OCI-LY7 (cell line): ENCODE measurements at regions not wholly inside any gene's neighbourhood (a gene's known extent, or its start where the extent isn't known, plus 50 kb on each side); places are given as distances from the start of the nearest gene placed in this dataset.

ENCODE experiments used
- BruUV-seq: library from RNA; stranded (reverse); fragments of 400-500 nt; replicated peaks from 2 replicates; lab custom pipeline; 2021; lab: Mats Ljungman, UMichigan
- CTCF ChIA-PET: fragments of 300-600 bp; sonication (Branson Sonifier 250); formaldehyde crosslinking; loops from one replicate; lab custom pipeline; 2022; ENCODE audit warnings: antibody characterized with exemption; ENCODE audit not compliant: unreplicated experiment; lab: Charles Lee
- POLR2A ChIA-PET: fragments of 300-600 bp; sonication (Branson Sonifier 250); formaldehyde crosslinking; loops from one replicate; lab custom pipeline; 2022; ENCODE audit warnings: antibody characterized with exemption; lab: Charles Lee
- DNase-seq: peaks from one replicate; pipeline ENCODE4 v3.0.0-alpha.2; 2015; ENCODE audit warnings: low spot score
- H2AFZ ChIP-seq: fragments of 200-600 bp; sonication (generic), shearing (Covaris generic); 2 replicates; pipeline ENCODE4 v1.6.1; 2014; ENCODE audit warnings: mild to moderate bottlenecking, antibody characterized with exemption, low read length, moderate library complexity
- H3K27ac ChIP-seq: fragments of 200-600 bp; sonication (generic); 2 replicates; pipeline ENCODE4 v1.5.1; 2014; ENCODE audit warnings: mixed run types, low read depth, mild to moderate bottlenecking, moderate library complexity, low read length, inconsistent platforms; ENCODE audit not compliant: poor library complexity, severe bottlenecking
- H3K36me3 ChIP-seq: fragments of 200-600 bp; sonication (generic); 2 replicates; pipeline ENCODE4 v1.6.1; 2014; ENCODE audit warnings: mild to moderate bottlenecking, antibody characterized with exemption, low read length, moderate library complexity, mixed read lengths; ENCODE audit not compliant: insufficient read depth
- H3K4me1 ChIP-seq: fragments of 200-600 bp; sonication (generic); 2 replicates; pipeline ENCODE4 v1.5.1; 2014; ENCODE audit warnings: mild to moderate bottlenecking, low read length; ENCODE audit not compliant: insufficient read depth, poor library complexity, severe bottlenecking
- H3K4me2 ChIP-seq: fragments of 200-600 bp; sonication (generic); 2 replicates; pipeline ENCODE4 v1.6.1; 2014; ENCODE audit warnings: mild to moderate bottlenecking, low read length
- H3K4me3 ChIP-seq: fragments of 200-600 bp; sonication (generic); 2 replicates; pipeline ENCODE4 v1.5.1; 2014; ENCODE audit warnings: mild to moderate bottlenecking, low read depth, low read length; ENCODE audit not compliant: poor library complexity, severe bottlenecking
- H3K79me2 ChIP-seq: fragments of 200-600 bp; sonication (generic); 2 replicates; pipeline ENCODE4 v1.6.1; 2016; ENCODE audit warnings: low read depth, mild to moderate bottlenecking, low read length, moderate library complexity, mixed read lengths; ENCODE audit not compliant: insufficient read depth
- H3K9me2 ChIP-seq: fragments of 200-600 bp; sonication (generic); 2 replicates; pipeline ENCODE4 v1.6.1; 2016; ENCODE audit warnings: mild to moderate bottlenecking, low read length, mixed read lengths; ENCODE audit not compliant: insufficient read depth
- H3K9me3 ChIP-seq: fragments of 200-600 bp; sonication (generic); 2 replicates; pipeline ENCODE4 v1.6.1; 2014; ENCODE audit warnings: mild to moderate bottlenecking, mixed run types, low read length, mixed read lengths
- H4K20me1 ChIP-seq: fragments of 200-600 bp; sonication (generic); 2 replicates; pipeline ENCODE4 v1.6.1; 2014; ENCODE audit warnings: mild to moderate bottlenecking, antibody characterized with exemption, low read length, moderate library complexity, mixed read lengths; ENCODE audit not compliant: insufficient read depth
- EZH2phosphoT487 ChIP-seq: fragments of 200-600 bp; sonication (generic); IDR thresholded peaks from 2 replicates; pipeline ENCODE4 v1.6.1; 2018; ENCODE audit warnings: low read depth, borderline replicate concordance, mild to moderate bottlenecking, mixed run types, antibody characterized with exemption, low read length, moderate library complexity, mixed read lengths
- intact Hi-C: fragments of 100-400 bp; cut with micrococcal nuclease; formaldehyde crosslinking; loops from one replicate; pipeline ENCODE4 v1.10.0; 2022; ENCODE audit not compliant: unreplicated experiment
- TF ChIP-seq, protein P1 (sequence below): fragments of 200-600 bp; sonication (generic); conservative IDR thresholded peaks from 2 replicates; pipeline ENCODE4 v1.5.1; 2014; ENCODE audit warnings: mild to moderate bottlenecking, antibody characterized with exemption, low read length, moderate library complexity, mixed read lengths

DNA sequence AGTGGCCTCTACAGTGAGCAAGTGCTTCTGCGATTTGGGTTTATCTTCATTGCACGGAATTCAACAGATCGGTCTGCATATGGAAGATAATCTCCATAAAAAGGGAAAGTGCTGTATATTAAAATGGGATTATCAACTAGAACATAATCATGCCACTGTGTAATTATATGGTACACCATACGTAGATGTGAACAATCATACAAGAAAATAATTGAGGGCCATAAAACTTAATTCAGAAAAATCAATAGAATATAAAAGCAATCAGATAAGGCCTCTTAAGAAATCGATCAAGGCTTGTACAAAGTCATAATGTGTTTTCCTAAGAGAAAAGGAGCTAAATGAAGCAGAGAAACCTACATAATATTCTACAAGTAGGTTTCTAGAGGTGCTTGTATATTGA lies 157.5 kb upstream of the MGMT start:
- ChIA-PET POLR2A (no interaction called here), CTCF (no interaction called here)
- no peak overlapping the region for H2AFZ ChIP-seq
- TF ChIP-seq, protein P1, sequence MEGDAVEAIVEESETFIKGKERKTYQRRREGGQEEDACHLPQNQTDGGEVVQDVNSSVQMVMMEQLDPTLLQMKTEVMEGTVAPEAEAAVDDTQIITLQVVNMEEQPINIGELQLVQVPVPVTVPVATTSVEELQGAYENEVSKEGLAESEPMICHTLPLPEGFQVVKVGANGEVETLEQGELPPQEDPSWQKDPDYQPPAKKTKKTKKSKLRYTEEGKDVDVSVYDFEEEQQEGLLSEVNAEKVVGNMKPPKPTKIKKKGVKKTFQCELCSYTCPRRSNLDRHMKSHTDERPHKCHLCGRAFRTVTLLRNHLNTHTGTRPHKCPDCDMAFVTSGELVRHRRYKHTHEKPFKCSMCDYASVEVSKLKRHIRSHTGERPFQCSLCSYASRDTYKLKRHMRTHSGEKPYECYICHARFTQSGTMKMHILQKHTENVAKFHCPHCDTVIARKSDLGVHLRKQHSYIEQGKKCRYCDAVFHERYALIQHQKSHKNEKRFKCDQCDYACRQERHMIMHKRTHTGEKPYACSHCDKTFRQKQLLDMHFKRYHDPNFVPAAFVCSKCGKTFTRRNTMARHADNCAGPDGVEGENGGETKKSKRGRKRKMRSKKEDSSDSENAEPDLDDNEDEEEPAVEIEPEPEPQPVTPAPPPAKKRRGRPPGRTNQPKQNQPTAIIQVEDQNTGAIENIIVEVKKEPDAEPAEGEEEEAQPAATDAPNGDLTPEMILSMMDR, result no peak
- no peak for TF ChIP-seq EZH2phosphoT487
- no peaks in the 10 kb centered on the region for H3K36me3 ChIP-seq
- H3K79me2 ChIP-seq, result no peaks in the 10 kb centered on the region
- no peaks in the 10 kb centered on the region for H3K9me2 ChIP-seq
- H3K4me3 ChIP-seq, result no peak overlapping the region
- no peaks in the 10 kb centered on the region for H3K9me3 ChIP-seq
- H4K20me1 ChIP-seq, result no peaks in the 10 kb centered on the region
- H3K27ac ChIP-seq, result no peak overlapping the region
- DNase-seq, result no peak
- no TSS peak for BruUV-seq
- no peaks in the 10 kb centered on the region for H3K4me1 ChIP-seq
- H3K4me2 ChIP-seq, result no peak overlapping the region
- intact Hi-C loops, result no loop called here

DNA sequence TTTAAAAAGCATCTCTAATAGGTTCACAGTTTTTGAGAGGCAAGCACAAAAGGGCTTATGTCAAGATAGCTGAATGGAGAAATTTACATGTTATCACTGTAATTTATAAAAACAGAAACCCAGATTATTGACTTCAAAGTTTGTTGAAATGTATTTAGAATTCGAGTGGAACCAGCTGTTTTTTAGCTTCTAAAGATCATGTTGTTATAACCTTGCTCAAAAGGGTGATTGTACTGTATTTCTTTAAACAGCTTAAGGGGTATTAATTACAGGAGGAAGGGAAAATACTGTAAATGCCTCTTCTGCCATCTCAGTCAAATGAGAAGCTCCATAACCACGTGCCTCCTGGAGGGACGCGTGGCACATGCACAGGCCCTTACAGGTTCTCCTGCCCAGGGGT lies 156.2 kb upstream of the MGMT start:
- ChIA-PET POLR2A (interaction anchor here (0.6 kb wide), 1 partner anchor 759 kb away, joined by 3 read pairs; no protein-coding TSS in a partner anchor), CTCF (no interaction called here)
- Histone ChIP-seq H3K27ac (no peak overlapping the region), H3K4me3 (no peak overlapping the region), H3K4me1 (no peaks in the 10 kb centered on the region), H3K9me2 (no peaks in the 10 kb centered on the region), H3K79me2 (no peaks in the 10 kb centered on the region), H2AFZ (no peak overlapping the region), H4K20me1 (no peaks in the 10 kb centered on the region), H3K4me2 (no peak overlapping the region), H3K9me3 (no peaks in the 10 kb centered on the region), H3K36me3 (no peaks in the 10 kb centered on the region)
- no TSS peak for BruUV-seq
- TF ChIP-seq, protein P1, result no peak
- no peak for TF ChIP-seq EZH2phosphoT487
- no peak for DNase-seq
- intact Hi-C loops, result no loop called here

DNA sequence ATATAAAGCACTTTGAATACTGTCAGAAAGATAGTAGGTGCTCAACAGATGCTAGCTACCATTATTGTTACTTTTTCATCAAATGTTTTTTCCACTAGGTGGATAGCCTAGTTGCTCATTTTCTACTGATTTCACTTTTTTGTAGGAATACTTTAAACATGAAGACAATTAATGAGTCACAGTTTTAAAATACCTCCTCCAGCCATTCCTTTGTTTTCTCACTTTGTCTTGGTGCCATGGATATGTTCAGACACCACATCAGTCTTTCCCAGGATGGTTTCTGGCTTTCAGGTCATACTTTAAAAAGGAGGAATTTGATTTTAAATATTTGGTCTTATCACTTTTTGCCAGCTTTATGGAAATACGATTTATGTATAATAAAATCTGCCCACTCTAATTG lies 147.1 kb upstream of the MGMT start:
- ChIA-PET CTCF (no interaction called here), POLR2A (interaction anchor here (0.6 kb wide), 1 partner anchor 25 kb away, joined by 3 read pairs; no protein-coding TSS in a partner anchor)
- no peak overlapping the region for H3K4me2 ChIP-seq
- no peaks in the 10 kb centered on the region for H4K20me1 ChIP-seq
- intact Hi-C loops, result no loop called here
- H3K9me2 ChIP-seq, result no peaks in the 10 kb centered on the region
- H3K27ac ChIP-seq, result no peak overlapping the region
- H3K36me3 ChIP-seq, result no peaks in the 10 kb centered on the region
- no peaks in the 10 kb centered on the region for H3K79me2 ChIP-seq
- H3K4me1 ChIP-seq, result no peaks in the 10 kb centered on the region
- H2AFZ ChIP-seq, result no peak overlapping the region
- BruUV-seq, result no TSS peak
- H3K4me3 ChIP-seq, result no peak overlapping the region
- no peak for DNase-seq
- no peaks in the 10 kb centered on the region for H3K9me3 ChIP-seq
- TF ChIP-seq EZH2phosphoT487, result no peak
